Keratinocyte (primary cell): ENCODE measurements at regions not wholly inside any gene's neighbourhood (a gene's known extent, or its start where the extent isn't known, plus 50 kb on each side); places are given as distances from the start of the nearest gene placed in this dataset.

Experiments
- CTCF ChIP-seq, 3 experiments: IDR thresholded peaks in 1 of 3; conservative IDR thresholded peaks in 1 of 3; optimal IDR thresholded peaks in 1 of 3; 2 replicates in 2 of 3; 3 replicates in 1 of 3; pipeline versions ENCODE3 to v1.5.1; 2011; ENCODE audit warnings: low read length in 3 of 3, mild to moderate bottlenecking in 3 of 3, moderate library complexity in 2 of 3, control low read depth in 1 of 3, inconsistent platforms in 1 of 3; ENCODE audit not compliant: insufficient read depth in 2 of 3; ENCODE audit errors: extremely low read depth in 1 of 3
- EZH2 ChIP-seq: IDR thresholded peaks from one replicate; pipeline ENCODE4 v1.6.1; 2012; ENCODE audit warnings: inconsistent platforms, mild to moderate bottlenecking, low read length, moderate library complexity

DNA sequence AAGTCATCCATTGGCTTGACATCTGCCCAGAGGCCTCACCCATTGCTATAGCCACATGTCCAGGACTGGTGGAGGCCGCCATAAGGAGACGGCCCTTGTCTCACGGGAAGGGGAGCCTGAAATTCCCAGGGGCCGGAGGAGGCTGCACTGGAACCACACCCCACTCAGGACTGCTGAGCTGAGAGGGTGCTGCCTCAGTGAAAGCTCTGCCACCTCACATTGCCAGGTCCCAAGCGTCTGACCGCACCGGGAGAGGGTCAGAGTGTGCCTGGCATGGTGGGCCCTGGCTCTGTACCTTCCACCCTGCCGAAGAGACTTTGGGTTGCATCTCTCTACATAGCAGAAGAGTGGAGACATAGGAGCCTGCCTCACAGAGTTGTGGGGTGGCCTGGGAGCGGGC lies 134.1 kb upstream of the GLI2 start:
- TF ChIP-seq EZH2: no peak
- no peak for TF ChIP-seq CTCF (optimal IDR thresholded peaks at IDR 0.05 in 1 of 3, IDR thresholded peaks at IDR 0.05 in 1 of 3, conservative IDR thresholded peaks at IDR 0.05 in 1 of 3; ENCODE audit: extremely low read depth in 1 of 3, insufficient read depth in 2 of 3, low read length in 3 of 3)
